GM12872 (cell line): ENCODE measurements at regions not wholly inside any gene's neighbourhood (a gene's known extent, or its start where the extent isn't known, plus 50 kb on each side); places are given as distances from the start of the nearest gene placed in this dataset.

Experiments
- TF ChIP-seq, protein P1 (sequence below): IDR thresholded peaks from 3 replicates; pipeline ENCODE4 v1.5.1; 2011; ENCODE audit warnings: low read depth, mild to moderate bottlenecking, low read length, moderate library complexity; ENCODE audit not compliant: insufficient read depth

DNA sequence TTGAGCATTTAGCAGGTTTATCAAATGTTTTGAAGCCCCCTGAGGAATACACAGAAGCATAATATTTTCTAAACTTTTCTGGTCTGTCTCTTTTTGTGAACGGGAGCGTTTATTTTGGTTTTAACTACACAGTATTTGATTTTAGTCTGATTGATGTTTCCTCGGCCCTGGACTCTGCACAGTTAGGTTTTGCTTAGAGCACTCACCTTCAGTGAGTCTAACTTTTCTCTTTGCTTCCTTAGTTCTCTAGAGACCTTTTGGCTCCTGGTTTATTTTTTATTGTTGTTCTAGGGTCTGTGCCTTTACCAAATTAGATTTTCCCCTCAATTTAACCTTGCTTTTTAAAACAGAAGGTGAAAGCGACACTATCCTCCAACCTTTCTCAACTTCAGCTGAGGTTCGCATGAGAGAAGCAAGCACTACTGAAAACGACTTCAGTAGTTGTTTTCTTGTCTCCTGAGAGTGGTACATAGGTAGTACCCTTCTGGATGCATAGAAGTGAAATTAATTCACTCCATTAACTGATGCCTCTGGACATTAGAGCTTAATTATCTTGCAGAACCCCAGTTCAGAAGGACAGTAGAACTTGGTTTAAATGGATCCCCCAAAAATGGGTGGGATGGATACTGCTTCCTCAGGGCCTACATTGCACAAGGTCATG lies 166.7 kb upstream of the ELL2 start:
- TF ChIP-seq, protein P1, sequence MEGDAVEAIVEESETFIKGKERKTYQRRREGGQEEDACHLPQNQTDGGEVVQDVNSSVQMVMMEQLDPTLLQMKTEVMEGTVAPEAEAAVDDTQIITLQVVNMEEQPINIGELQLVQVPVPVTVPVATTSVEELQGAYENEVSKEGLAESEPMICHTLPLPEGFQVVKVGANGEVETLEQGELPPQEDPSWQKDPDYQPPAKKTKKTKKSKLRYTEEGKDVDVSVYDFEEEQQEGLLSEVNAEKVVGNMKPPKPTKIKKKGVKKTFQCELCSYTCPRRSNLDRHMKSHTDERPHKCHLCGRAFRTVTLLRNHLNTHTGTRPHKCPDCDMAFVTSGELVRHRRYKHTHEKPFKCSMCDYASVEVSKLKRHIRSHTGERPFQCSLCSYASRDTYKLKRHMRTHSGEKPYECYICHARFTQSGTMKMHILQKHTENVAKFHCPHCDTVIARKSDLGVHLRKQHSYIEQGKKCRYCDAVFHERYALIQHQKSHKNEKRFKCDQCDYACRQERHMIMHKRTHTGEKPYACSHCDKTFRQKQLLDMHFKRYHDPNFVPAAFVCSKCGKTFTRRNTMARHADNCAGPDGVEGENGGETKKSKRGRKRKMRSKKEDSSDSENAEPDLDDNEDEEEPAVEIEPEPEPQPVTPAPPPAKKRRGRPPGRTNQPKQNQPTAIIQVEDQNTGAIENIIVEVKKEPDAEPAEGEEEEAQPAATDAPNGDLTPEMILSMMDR, result no peak

DNA sequence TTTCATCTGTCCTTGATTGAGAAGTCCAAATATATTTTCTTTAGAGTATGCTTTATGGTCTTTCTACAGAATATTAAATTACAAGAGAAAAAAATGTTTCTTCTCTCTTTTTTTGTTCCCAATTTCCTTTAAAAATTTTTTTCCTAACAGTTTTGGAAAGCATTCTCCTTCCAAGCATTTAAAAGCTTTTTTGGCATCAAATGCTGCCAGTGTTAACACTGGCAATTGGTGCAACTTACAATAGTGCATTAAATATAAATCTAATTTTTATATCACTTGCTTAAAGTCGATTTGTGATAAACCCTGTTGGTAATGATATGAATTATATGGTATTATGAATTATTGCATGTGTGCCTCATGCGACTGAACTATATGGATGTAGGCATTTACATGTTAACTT lies 165.9 kb upstream of the ELL2 start:
- TF ChIP-seq, protein P1, result no peak

DNA sequence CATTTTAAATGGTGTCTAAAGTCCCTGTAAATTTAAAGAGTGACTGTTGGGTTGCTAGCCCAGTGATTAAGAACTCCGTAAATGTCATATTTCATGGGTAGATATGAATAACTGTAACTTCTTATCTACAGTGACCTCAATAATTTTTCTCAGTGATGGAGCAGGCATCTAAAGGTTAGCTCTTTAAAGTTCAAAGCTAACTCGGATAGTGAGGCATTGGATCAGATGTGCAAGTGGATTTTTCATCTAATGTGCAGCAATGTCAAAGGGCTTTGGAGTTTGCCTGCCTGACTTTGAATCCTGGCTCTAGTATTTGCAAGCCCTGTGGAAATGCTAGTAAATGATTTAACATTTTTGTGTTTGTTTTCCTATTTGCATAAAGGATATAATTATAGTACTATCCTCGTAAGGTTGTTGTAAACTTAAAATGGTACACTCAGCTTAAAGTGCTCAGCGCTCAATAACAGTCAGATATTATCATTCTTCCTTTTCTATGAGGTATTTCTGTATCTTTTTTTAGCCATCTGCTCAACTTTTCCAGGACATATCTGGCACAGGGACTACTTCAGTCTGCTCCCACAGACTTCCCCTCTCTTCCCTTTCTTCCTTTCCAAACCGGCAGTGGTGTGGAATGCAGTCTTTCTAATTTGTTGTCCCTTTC lies 163.7 kb upstream of the ELL2 start:
- TF ChIP-seq, protein P1, result no peak

DNA sequence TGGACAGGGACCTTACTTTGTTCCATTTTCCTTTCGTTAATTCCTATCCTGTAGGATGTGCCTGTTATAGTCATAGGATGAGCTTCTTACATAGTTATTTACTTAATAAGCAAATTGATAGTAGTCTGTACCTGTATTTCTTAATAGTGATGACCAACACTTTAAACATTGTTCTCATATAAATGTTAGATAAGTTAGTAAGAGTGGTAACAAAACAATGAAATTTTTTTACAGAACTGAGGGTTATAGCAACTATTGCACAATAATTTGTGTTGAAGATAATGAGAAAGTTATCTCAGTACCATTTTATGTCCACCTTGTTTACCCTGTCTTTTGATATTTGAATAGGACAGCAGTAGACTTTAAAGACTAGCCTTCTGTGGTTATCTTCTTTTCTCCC lies 162.9 kb upstream of the ELL2 start:
- TF ChIP-seq, protein P1, result no peak

DNA sequence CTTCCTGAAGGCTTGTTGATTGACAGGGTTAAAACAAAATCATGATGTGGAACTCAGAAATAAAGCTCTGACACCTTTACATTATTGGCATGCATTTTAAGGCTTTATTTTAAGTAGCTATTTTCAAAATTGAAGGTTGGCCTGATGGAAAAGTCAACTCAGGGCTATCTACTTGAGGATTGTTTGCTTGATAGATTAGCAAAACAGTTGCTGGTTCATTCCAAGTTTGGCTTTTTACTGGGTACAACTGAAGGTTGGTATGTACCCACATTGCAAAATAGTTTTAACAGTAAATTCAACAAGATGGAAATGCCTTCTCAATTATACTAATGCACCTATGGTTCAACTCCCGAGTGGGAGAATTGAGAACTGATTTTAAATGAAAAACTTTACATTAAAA lies 161.8 kb upstream of the ELL2 start:
- TF ChIP-seq, protein P1, result no peak

DNA sequence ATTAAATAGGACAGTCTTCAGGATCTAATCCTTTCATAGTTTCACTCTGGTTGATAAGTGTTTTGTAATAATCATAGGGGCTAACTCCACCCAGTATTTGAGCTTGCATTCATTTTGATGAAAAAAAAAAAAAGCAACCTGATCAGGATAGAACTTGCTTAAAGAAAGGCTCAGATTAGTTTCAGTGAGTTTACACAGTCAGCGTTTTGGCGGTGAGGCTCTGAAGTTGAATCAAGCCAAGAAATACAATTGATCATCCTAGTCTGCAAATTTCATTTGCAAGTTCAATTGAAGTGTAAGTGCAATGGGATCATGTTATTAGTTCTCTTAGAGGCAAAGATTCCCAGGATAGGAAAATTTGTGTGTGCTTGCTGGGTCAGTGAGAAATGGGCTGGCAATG lies 159.7 kb upstream of the ELL2 start:
- TF ChIP-seq, protein P1, result no peak

DNA sequence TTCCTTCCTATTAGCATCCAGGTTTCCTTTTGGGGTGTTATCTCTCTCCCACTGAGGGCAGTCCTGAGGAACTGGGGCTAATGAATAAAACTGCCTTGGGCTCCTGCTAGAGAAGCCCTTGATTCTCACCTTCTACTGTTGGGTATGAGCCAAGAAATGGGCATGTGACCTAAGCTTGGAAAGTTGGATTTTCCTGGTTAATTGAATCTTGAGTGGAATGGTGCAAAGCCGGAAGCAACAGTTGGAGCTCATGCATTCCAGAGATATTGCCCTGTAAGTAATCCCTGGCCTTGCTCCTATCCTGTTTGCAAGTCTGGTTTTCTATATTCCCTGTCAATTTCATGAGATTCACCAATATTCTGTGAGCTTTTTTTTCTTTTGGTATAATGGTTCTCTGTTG lies 158.5 kb upstream of the ELL2 start:
- TF ChIP-seq, protein P1, result no peak
